Colonic mucosa (tissue), 4 donors: ENCODE measurements at regions not wholly inside any gene's neighbourhood (a gene's known extent, or its start where the extent isn't known, plus 50 kb on each side); places are given as distances from the start of the nearest gene placed in this dataset.

ENCODE experiments used
- DNase-seq: peaks from one replicate; pipeline ENCODE4 v3.0.0-alpha.2; 2020
- H3K27ac ChIP-seq: fragments of 200-600 bp; one replicate; pipeline ENCODE4 v1.8.0; 2021
- H3K27me3 ChIP-seq: fragments of 200-600 bp; one replicate; pipeline ENCODE4 v1.8.0; 2021
- H3K36me3 ChIP-seq: fragments of 200-600 bp; one replicate; pipeline ENCODE4 v1.8.0; 2021
- H3K4me1 ChIP-seq: fragments of 200-600 bp; one replicate; pipeline ENCODE4 v1.8.0; 2021; ENCODE audit warnings: mild to moderate bottlenecking
- H3K4me3 ChIP-seq: fragments of 200-600 bp; one replicate; pipeline ENCODE4 v1.8.0; 2021
- H3K9ac ChIP-seq, 2 donors: one replicate each; pipeline ENCODE4 v1.7.0; 2013; ENCODE audit warnings: control low read depth in 2 of 2, low read depth in 2 of 2, low read length in 2 of 2
- H3K9me3 ChIP-seq: fragments of 200-600 bp; one replicate; pipeline ENCODE4 v1.8.0; 2021
- CTCF ChIP-seq: fragments of 200-600 bp; IDR thresholded peaks from one replicate; pipeline ENCODE4 v1.8.0; 2022; ENCODE audit warnings: antibody characterized with exemption, mild to moderate bottlenecking
- intact Hi-C: fragments of 100-400 bp; cut with DNase I; formaldehyde crosslinking; loops from one replicate; pipeline ENCODE4 v1.14.1; 2022
- donor health status: healthy.
- donor health status: DM: no; HTN: no; CAD: no.
- donor health status: DM: no; HTN: no; CAD: no.

DNA sequence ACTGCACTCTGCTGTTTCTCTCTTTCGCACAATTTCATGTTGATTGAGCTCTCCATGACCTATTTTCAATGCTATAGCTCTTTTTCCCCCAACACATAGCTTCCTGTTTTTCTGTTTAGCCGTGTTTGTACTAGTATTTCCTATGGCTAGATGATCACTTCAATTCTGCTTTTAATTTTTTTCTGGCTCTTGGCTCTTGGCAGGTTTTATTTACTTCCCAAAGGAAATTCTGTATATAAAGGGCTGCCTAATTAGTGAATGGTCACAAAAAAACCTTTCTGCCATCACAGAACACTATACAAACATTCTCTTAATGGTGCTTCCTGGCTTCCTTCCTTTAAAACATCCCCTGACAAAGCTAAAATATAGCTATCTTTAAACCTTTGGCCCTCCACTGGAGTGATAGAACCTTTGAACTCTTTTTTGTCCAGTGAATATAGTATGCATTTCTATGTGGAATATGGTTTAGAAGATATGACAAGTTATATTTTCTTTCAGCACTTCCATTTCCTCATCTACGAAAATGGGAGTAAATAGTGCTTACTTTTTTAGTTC, 88.2 kb downstream of the RASSF9 start:
- no peak for TF ChIP-seq CTCF
- no peak for DNase-seq
- intact Hi-C loops = no loop called here
- no peaks in the 10 kb centered on the region for H3K27me3 ChIP-seq
- H3K4me3 ChIP-seq = no peak overlapping the region
- no peaks in the 10 kb centered on the region for H3K36me3 ChIP-seq
- H3K4me1 ChIP-seq = no peaks in the 10 kb centered on the region
- no peaks in the 10 kb centered on the region for H3K9me3 ChIP-seq
- no peak overlapping the region for H3K9ac ChIP-seq
- H3K27ac ChIP-seq = no peak overlapping the region
